H1 (cell line): ENCODE measurements at regions not wholly inside any gene's neighbourhood (a gene's known extent, or its start where the extent isn't known, plus 50 kb on each side); places are given as distances from the start of the nearest gene placed in this dataset.

ENCODE experiments used
- BRCA1 ChIP-seq: IDR thresholded peaks from 2 replicates; pipeline ENCODE4 v1.6.1; 2012; ENCODE audit warnings: low read depth, low read length, improper control_type of control experiment
- CTBP2 ChIP-seq: IDR thresholded peaks from 2 replicates; pipeline ENCODE4 v1.7.0; 2011; ENCODE audit warnings: borderline replicate concordance, mild to moderate bottlenecking, moderate library complexity, mixed read lengths, low read length; ENCODE audit not compliant: insufficient read depth, insufficient read length
- EZH2 ChIP-seq: fragments of 200-600 bp; sonication (generic); IDR thresholded peaks from 2 replicates; pipeline ENCODE4 v1.7.1; 2012; ENCODE audit warnings: low read depth, mild to moderate bottlenecking, moderate library complexity, low read length, inconsistent platforms; ENCODE audit not compliant: severe bottlenecking

DNA sequence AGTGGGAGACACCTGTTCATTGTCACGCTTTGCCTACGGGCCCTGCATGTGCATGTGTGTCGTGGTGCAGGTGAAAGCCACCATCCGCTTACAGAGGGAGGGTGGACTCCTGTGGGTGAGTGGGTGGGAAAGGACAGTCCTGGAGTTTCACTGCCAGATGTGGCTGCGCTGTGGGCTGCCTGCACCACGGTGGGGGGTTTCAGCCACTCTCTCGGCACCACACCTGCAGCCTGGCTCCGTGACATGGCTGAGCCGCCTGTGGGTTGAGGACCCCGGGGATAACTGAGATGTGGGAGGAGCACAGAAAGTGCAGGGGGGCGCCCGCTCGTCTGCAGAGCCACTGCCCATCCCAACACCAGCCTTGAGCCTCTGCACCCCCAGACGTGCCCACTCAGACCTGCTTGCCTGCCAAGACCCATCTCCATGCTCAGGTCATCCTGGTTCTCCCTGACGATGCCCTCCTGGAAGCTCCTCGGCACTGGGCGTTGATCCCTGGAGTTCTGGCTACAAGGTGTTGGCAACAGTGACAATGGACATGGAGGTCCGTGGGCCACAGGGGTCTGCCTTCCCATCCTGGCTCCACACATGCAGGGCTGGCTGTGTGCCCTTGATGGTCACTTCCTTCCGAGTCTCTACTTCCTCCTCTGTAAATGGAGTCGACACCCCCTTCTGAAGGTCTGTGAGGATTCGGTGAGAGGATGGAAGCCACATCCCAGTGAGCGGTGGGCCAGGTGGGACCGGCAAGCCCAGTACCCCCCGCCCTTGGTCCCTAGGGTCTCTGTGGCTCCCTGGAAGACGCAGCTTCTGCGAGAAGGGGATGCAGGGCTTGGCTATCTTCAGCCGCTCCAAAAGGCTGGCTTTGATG is 1007.0 kb downstream of the BRD1 start (continued):
- TF ChIP-seq CTBP2 (no peak), BRCA1 (no peak), EZH2 (no peak)
- TF ChIP-seq, all 59 proteins: peak for 0
